ENCODE measurements at regions not wholly inside any gene's neighbourhood (a gene's known extent, or its start where the extent isn't known, plus 50 kb on each side); places are given as distances from the start of the nearest gene placed in this dataset.

DNA sequence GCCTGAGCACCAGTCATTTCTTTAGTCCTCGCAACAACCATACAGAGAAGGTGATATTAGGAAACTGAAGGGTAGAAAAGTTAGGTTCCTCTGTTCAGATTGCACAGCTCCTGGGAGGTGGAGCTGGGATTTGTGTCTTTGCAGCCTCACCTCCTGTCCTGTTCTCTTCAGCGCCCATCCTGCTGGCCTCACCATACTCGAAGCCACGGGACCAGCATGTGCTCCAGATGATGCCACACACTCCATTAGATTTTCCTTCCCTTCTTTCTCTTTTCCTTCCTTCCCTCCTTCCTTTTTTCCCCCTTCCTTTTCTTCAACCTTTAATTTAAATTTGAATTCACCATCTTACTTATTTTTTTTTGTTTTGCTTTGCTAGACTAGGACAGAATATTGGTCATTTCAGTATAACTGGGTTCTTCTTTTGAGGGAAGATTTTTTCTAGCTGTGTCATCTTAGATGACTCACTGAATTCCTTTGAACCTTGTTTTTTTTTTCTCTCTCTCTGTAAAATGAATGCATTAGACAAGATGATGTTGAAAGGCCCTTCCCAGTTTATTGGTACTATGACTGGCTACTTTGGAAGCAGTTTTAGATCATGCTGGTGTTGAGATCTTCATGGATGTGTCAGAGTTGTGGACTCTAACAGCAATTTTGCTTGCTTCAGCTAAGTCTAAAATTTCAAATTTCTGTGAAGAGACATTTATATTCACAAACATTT, 662.5 kb upstream of the TENM4 start:
- Histone ChIP-seq H3K36me3 (ENCODE audit: control insufficient read depth, insufficient read depth, low read length) (no peaks in the 10 kb centered on the region), H3K4me3 (ENCODE audit: low read depth, low read length) (no peak overlapping the region), H3K27me3 (ENCODE audit: control insufficient read depth, insufficient read depth, low read length) (no peaks in the 10 kb centered on the region)
- ChIA-PET CTCF (no interaction called here), POLR2A (no interaction called here)
- no peak for TF ChIP-seq CTCF (IDR thresholded peaks at IDR 0.05; ENCODE audit: insufficient read depth, low read depth, low read length)
- peak; percentile 96 for DNase-seq (ENCODE audit: low read depth)

- DNase-seq (ENCODE audit: low read depth): no peak
- Histone ChIP-seq H3K4me3 (ENCODE audit: low read depth, low read length) (no peak overlapping the region), H3K36me3 (ENCODE audit: control insufficient read depth, insufficient read depth, low read length) (no peaks in the 10 kb centered on the region), H3K27me3 (ENCODE audit: control insufficient read depth, insufficient read depth, low read length) (no peaks in the 10 kb centered on the region)
- no peak for TF ChIP-seq CTCF (IDR thresholded peaks at IDR 0.05; ENCODE audit: insufficient read depth, low read depth, low read length)
- CTCF ChIA-PET: interaction anchor here (0.7 to 1.5 kb wide), 2 partner anchors 228 to 388 kb away, joined by 3 read pairs; no protein-coding TSS in a partner anchor
- POLR2A ChIA-PET: no interaction called here
These were observed 656.3 kb upstream of the TENM4 start for GRCh38 chr11:80097146-80097545.

GRCh38 chr11:80096736-80097135, 655.9 kb upstream of the TENM4 start:
- peak; percentile 82 for DNase-seq (ENCODE audit: low read depth)
- ChIA-PET POLR2A (no interaction called here), CTCF (interaction anchor here (0.7 kb wide), 1 partner anchor 388 kb away, joined by 3 read pairs; no protein-coding TSS in a partner anchor)
- Histone ChIP-seq H3K27me3 (ENCODE audit: control insufficient read depth, insufficient read depth, low read length) (no peaks in the 10 kb centered on the region), H3K4me3 (ENCODE audit: low read depth, low read length) (no peak overlapping the region), H3K36me3 (ENCODE audit: control insufficient read depth, insufficient read depth, low read length) (no peaks in the 10 kb centered on the region)
- TF ChIP-seq CTCF (IDR thresholded peaks at IDR 0.05; ENCODE audit: insufficient read depth, low read depth, low read length): no peak

- no peak for DNase-seq (ENCODE audit: low read depth)
- CTCF ChIA-PET: interaction anchor here (1.1 kb wide), 1 partner anchor 47 kb away, joined by 4 read pairs; no protein-coding TSS in a partner anchor
- TF ChIP-seq CTCF (IDR thresholded peaks at IDR 0.05; ENCODE audit: insufficient read depth, low read depth, low read length): no peak
- no peak overlapping the region for H3K4me3 ChIP-seq (ENCODE audit: low read depth, low read length)
- H3K27me3 ChIP-seq (ENCODE audit: control insufficient read depth, insufficient read depth, low read length): no peaks in the 10 kb centered on the region
- no peaks in the 10 kb centered on the region for H3K36me3 ChIP-seq (ENCODE audit: control insufficient read depth, insufficient read depth, low read length)
- POLR2A ChIA-PET: no interaction called here
These were observed 645.7 kb upstream of the TENM4 start for GRCh38 chr11:80086496-80087055.

DNA sequence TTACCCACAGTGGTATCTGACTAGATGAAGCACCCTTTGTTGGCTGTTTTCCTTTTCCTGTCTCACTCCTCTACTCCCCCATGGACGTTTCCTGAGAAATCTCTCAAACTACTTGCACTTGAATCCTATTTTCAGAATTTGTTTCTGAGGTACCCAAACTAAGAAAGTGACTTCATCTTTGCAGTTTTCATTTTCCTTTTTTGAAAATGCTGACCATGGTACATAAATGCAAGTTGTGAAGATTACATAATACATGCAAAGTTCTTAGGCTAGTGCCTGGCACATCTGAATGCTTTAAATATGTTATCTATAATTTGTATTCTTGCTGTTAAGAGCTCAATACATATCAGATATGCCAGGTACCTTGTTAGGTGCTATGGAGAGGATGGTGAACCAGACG, 644.7 kb upstream of the TENM4 start:
- ChIA-PET CTCF (no interaction called here), POLR2A (no interaction called here)
- Histone ChIP-seq H3K36me3 (ENCODE audit: control insufficient read depth, insufficient read depth, low read length) (no peaks in the 10 kb centered on the region), H3K4me3 (ENCODE audit: low read depth, low read length) (no peak overlapping the region), H3K27me3 (ENCODE audit: control insufficient read depth, insufficient read depth, low read length) (no peaks in the 10 kb centered on the region)
- no peak for TF ChIP-seq CTCF (IDR thresholded peaks at IDR 0.05; ENCODE audit: insufficient read depth, low read depth, low read length)
- no peak for DNase-seq (ENCODE audit: low read depth)
